HL-60 (cell line): ENCODE measurements at regions not wholly inside any gene's neighbourhood (a gene's known extent, or its start where the extent isn't known, plus 50 kb on each side); places are given as distances from the start of the nearest gene placed in this dataset.

Source experiments
- CTCF ChIP-seq: IDR thresholded peaks from one replicate; pipeline ENCODE4 v1.5.1; 2011; ENCODE audit warnings: low read length, control low read depth, inconsistent platforms; ENCODE audit not compliant: insufficient read depth
- POLR2AphosphoS5 ChIP-seq: IDR thresholded peaks from 2 replicates; pipeline ENCODE4 v1.6.1; 2012; ENCODE audit warnings: low read depth

- TF ChIP-seq CTCF (no peak), POLR2AphosphoS5 (no peak)
Measured at GRCh38 chr4:83870328-83870950, 334.5 kb downstream of the GPAT3 start.
